Ovary (tissue), 3 donors: ENCODE measurements at regions not wholly inside any gene's neighbourhood (a gene's known extent, or its start where the extent isn't known, plus 50 kb on each side); places are given as distances from the start of the nearest gene placed in this dataset.

Experiments used
- EP300 ChIP-seq: sonication (generic); formaldehyde crosslinking; IDR thresholded peaks from one replicate; pipeline ENCODE4 v1.6.1; 2017; ENCODE audit warnings: antibody characterized with exemption
- POLR2A ChIP-seq: fragments of 450-650 bp; IDR thresholded peaks from one replicate; pipeline ENCODE4 v1.6.1; 2017; ENCODE audit warnings: antibody characterized with exemption, mild to moderate bottlenecking, moderate library complexity
- TF ChIP-seq, protein P1 (sequence below), 3 donors: fragments of 450-650 bp in 2 of 3; fragments of 200-600 bp in 1 of 3; IDR thresholded peaks; one replicate each; pipeline versions ENCODE4 v1.5.1 to v1.8.0; 2016 to 2022; ENCODE audit warnings: antibody characterized with exemption in 3 of 3, mild to moderate bottlenecking in 1 of 3
- donor health status: DM: no; HTN: no; CAD: no.

GRCh38 chr4:132530861-132531260 is 618.2 kb upstream of the PCDH10 start:
- TF ChIP-seq, protein P1, sequence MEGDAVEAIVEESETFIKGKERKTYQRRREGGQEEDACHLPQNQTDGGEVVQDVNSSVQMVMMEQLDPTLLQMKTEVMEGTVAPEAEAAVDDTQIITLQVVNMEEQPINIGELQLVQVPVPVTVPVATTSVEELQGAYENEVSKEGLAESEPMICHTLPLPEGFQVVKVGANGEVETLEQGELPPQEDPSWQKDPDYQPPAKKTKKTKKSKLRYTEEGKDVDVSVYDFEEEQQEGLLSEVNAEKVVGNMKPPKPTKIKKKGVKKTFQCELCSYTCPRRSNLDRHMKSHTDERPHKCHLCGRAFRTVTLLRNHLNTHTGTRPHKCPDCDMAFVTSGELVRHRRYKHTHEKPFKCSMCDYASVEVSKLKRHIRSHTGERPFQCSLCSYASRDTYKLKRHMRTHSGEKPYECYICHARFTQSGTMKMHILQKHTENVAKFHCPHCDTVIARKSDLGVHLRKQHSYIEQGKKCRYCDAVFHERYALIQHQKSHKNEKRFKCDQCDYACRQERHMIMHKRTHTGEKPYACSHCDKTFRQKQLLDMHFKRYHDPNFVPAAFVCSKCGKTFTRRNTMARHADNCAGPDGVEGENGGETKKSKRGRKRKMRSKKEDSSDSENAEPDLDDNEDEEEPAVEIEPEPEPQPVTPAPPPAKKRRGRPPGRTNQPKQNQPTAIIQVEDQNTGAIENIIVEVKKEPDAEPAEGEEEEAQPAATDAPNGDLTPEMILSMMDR (IDR thresholded peaks at IDR 0.05), result no peak
- TF ChIP-seq POLR2A (no peak), EP300 (no peak)
